Glutamatergic neuron (in vitro differentiated cells): ENCODE measurements at regions not wholly inside any gene's neighbourhood (a gene's known extent, or its start where the extent isn't known, plus 50 kb on each side); places are given as distances from the start of the nearest gene placed in this dataset.

ENCODE experiments used
- DNase-seq: peaks from one replicate; pipeline ENCODE4 v3.0.0; 2022
- H3K27ac Mint-ChIP-seq: one replicate; pipeline ENCODE4 v1.8.0; 2020; ENCODE audit warnings: mild to moderate bottlenecking, mixed read lengths, inconsistent platforms; ENCODE audit not compliant: unreplicated experiment
- H3K27me3 Mint-ChIP-seq: one replicate; pipeline ENCODE4 v1.8.0; 2020; ENCODE audit warnings: mild to moderate bottlenecking, moderate library complexity, mixed read lengths, inconsistent platforms; ENCODE audit not compliant: unreplicated experiment
- H3K36me3 Mint-ChIP-seq: one replicate; pipeline ENCODE4 v1.8.0; 2020; ENCODE audit warnings: mild to moderate bottlenecking, mixed read lengths, inconsistent platforms; ENCODE audit not compliant: unreplicated experiment
- H3K4me1 Mint-ChIP-seq: one replicate; pipeline ENCODE4 v1.8.0; 2020; ENCODE audit warnings: mild to moderate bottlenecking, low read depth, mixed read lengths, inconsistent platforms; ENCODE audit not compliant: unreplicated experiment
- H3K4me3 Mint-ChIP-seq: one replicate; pipeline ENCODE4 v1.8.0; 2020; ENCODE audit warnings: mild to moderate bottlenecking, mixed read lengths, inconsistent platforms; ENCODE audit not compliant: unreplicated experiment
- H3K9me3 Mint-ChIP-seq: one replicate; pipeline ENCODE4 v1.8.0; 2020; ENCODE audit warnings: mild to moderate bottlenecking, moderate library complexity, mixed read lengths, inconsistent platforms; ENCODE audit not compliant: unreplicated experiment
- TF ChIP-seq, protein P1 (sequence below): fragments of 200-600 bp; sonication (generic); IDR thresholded peaks from one replicate; pipeline ENCODE4 v1.5.0; 2021; ENCODE audit not compliant: partially characterized antibody, unreplicated experiment

DNA sequence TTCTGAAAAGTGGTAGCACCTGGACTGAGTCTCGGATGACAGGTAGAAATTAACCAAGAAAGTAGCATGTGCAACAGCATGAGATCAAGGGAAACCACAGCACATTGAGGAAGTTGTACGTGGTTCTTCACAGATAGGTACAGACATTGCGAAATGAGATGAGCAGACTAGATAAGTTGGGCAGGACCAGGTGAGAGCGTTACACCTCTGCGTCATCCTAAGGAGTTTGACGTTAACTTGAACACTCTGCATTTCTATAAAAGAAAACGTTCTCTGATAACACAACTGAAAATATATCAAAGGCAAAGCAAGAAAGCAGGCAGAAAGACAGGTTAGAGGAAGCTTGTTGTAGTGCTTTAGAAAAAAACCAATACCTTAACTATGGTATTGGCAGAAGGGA lies 98.5 kb upstream of the RASSF8 start:
- no peak for DNase-seq
- no peak overlapping the region for H3K4me3 Mint-ChIP-seq
- no peaks in the 10 kb centered on the region for H3K36me3 Mint-ChIP-seq
- no peaks in the 10 kb centered on the region for H3K27me3 Mint-ChIP-seq
- H3K4me1 Mint-ChIP-seq = no peaks in the 10 kb centered on the region
- no peak overlapping the region for H3K27ac Mint-ChIP-seq
- TF ChIP-seq, protein P1, sequence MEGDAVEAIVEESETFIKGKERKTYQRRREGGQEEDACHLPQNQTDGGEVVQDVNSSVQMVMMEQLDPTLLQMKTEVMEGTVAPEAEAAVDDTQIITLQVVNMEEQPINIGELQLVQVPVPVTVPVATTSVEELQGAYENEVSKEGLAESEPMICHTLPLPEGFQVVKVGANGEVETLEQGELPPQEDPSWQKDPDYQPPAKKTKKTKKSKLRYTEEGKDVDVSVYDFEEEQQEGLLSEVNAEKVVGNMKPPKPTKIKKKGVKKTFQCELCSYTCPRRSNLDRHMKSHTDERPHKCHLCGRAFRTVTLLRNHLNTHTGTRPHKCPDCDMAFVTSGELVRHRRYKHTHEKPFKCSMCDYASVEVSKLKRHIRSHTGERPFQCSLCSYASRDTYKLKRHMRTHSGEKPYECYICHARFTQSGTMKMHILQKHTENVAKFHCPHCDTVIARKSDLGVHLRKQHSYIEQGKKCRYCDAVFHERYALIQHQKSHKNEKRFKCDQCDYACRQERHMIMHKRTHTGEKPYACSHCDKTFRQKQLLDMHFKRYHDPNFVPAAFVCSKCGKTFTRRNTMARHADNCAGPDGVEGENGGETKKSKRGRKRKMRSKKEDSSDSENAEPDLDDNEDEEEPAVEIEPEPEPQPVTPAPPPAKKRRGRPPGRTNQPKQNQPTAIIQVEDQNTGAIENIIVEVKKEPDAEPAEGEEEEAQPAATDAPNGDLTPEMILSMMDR = no peak
- H3K9me3 Mint-ChIP-seq = no peaks in the 10 kb centered on the region

DNA sequence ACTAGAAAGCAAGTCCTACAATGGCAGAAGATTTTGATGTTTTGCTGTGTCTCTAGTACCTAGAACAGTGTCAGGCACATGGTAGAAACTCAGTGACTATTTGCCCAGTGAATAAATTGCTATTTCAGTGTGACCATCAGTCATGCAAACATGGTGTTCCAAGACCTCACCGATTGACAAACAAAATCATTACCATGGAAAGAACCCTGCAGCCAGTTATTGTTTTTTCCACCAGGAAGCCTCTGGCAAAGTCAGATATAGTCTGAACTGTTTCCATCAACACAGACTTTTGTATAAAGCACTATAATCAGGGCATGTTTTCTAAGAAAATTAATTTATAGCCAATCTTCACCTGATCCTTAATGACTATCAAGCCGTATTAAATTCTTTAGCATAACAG lies 97.3 kb upstream of the RASSF8 start:
- Mint-ChIP-seq H3K27me3 (no peaks in the 10 kb centered on the region), H3K36me3 (no peaks in the 10 kb centered on the region), H3K9me3 (no peaks in the 10 kb centered on the region), H3K4me3 (no peak overlapping the region), H3K4me1 (no peaks in the 10 kb centered on the region), H3K27ac (no peak overlapping the region)
- DNase-seq = no peak
- TF ChIP-seq, protein P1 = no peak

DNA sequence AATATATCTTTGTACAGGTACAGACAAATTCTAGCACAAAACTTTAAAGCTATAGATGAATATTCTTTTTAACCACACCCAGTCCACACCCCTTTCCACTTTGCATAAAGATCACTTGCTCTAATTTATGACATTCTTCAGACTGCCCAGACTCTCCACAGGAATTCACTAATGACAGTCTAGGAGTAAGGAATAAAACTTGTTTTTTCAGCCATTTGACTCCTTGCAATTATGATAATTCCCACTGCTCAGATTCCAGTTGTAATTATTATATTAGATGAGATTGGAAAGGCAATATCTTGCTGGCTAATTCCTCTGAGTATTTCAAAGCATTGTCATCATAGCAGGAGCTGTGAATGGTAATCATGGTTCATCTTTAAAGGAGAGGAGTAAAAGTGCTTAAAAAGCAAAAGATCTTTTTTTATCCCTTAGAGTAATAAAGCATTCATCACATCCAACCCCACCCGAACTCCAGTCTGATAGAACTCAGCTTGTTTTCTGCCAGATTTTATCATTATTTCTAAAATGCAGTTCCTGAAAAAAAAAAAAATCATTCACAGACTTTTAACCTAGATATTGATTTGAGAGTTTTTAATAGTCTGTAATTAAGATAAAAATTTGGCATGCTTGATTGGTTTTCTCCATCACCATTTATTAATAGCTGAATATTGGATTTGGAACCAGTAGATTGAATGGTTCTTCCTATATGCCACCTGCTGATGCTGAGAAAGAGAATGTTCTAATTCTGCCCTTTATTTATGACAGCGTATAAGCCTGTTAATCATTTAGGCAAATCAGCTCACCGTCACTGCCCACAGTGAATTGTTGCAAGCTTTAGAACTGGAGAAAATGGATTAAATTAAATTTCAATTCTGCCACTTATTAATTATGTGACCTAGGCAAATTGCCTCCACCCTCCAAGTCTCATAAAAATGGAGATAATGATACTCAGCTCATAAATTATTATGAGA lies 93.9 kb upstream of the RASSF8 start:
- DNase-seq = no peak
- Mint-ChIP-seq H3K4me1 (no peaks in the 10 kb centered on the region), H3K4me3 (no peak overlapping the region), H3K9me3 (peaks cover 5% of the 10 kb centered on the region), H3K36me3 (no peaks in the 10 kb centered on the region), H3K27ac (no peak overlapping the region), H3K27me3 (no peaks in the 10 kb centered on the region)
- TF ChIP-seq, protein P1 = no peak

DNA sequence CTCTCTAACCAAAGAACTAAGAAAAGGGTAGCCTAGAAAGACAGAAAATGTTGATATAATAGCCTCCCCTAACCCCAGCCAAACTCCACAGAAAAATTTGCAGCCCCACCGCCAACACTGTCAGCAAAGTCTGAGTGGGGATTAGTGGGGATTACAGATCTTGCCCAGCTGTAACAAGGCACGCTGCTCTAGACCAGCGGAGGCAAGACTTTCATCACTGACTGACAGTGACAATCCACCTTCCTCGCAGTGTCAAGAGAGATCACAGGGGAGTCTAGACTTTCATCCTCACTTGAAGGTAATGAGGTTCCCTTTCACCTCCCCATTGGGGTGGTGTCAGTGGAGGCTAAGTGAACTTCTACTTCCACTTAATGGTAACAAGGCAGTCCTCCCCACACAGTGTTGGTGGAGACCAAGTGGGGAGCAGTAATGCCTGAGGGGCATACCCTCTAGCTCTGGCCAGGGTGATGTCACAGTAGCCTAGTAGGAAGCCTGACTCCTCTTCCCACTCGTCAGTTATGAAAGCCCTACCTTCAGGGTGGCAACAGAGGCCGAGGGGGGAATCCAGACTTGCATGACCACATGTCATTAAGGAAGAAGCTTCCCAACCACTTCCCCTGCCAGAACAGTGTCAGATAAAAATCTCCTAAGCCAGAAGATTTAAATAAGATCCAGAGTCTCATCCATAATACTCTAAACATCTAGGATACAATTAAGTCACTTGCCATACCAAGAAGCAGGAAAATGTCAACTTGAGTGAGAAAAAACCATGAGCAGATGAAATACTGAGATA lies 91.7 kb upstream of the RASSF8 start:
- H3K9me3 Mint-ChIP-seq = peaks cover 5% of the 10 kb centered on the region
- TF ChIP-seq, protein P1 = no peak
- no peak overlapping the region for H3K4me3 Mint-ChIP-seq
- DNase-seq = no peak
- H3K27me3 Mint-ChIP-seq = no peaks in the 10 kb centered on the region
- no peak overlapping the region for H3K27ac Mint-ChIP-seq
- no peaks in the 10 kb centered on the region for H3K36me3 Mint-ChIP-seq
- H3K4me1 Mint-ChIP-seq = no peaks in the 10 kb centered on the region
